ENCODE measurements at regions not wholly inside any gene's neighbourhood (a gene's known extent, or its start where the extent isn't known, plus 50 kb on each side); places are given as distances from the start of the nearest gene placed in this dataset.

GRCh38 chr12:38544330-38545066 is 227.9 kb downstream of the ALG10B start:
- no peaks in the 10 kb centered on the region for H3K27me3 ChIP-seq (ENCODE audit: control insufficient read depth, insufficient read depth, low read length)
- no peak overlapping the region for H3K27ac ChIP-seq (ENCODE audit: low read length)
- H3K4me1 ChIP-seq (ENCODE audit: control insufficient read depth, insufficient read depth, low read length), result no peaks in the 10 kb centered on the region
- H3K36me3 ChIP-seq (ENCODE audit: control insufficient read depth, insufficient read depth, low read length), result no peaks in the 10 kb centered on the region
- WGBS (ENCODE audit: insufficient coverage), result 49% methylated on average over 3 of the region's 5 CpGs
- H3K4me3 ChIP-seq (ENCODE audit: low read length), result no peak overlapping the region
- DNase-seq, result no peak
- H3K9me3 ChIP-seq (replicated peaks; ENCODE audit: control insufficient read depth, low read depth, low read length), result no peaks in the 10 kb centered on the region

- WGBS (ENCODE audit: insufficient coverage), result no CpG with 5 or more reads among the region's 1 CpG
- no peaks in the 10 kb centered on the region for H3K4me1 ChIP-seq (ENCODE audit: control insufficient read depth, insufficient read depth, low read length)
- no peaks in the 10 kb centered on the region for H3K27me3 ChIP-seq (ENCODE audit: control insufficient read depth, insufficient read depth, low read length)
- H3K9me3 ChIP-seq (replicated peaks; ENCODE audit: control insufficient read depth, low read depth, low read length), result no peaks in the 10 kb centered on the region
- no peak for DNase-seq
- H3K27ac ChIP-seq (ENCODE audit: low read length), result no peak overlapping the region
- no peak overlapping the region for H3K4me3 ChIP-seq (ENCODE audit: low read length)
- no peaks in the 10 kb centered on the region for H3K36me3 ChIP-seq (ENCODE audit: control insufficient read depth, insufficient read depth, low read length)
These were observed 231.0 kb downstream of the ALG10B start for GRCh38 chr12:38547586-38547985.

GRCh38 chr12:38555620-38556591 is 239.3 kb downstream of the ALG10B start:
- DNase-seq, result no peak
- Histone ChIP-seq H3K36me3 (ENCODE audit: control insufficient read depth, insufficient read depth, low read length) (no peaks in the 10 kb centered on the region), H3K4me1 (ENCODE audit: control insufficient read depth, insufficient read depth, low read length) (no peaks in the 10 kb centered on the region), H3K4me3 (ENCODE audit: low read length) (no peak overlapping the region), H3K9me3 (replicated peaks; ENCODE audit: control insufficient read depth, low read depth, low read length) (no peaks in the 10 kb centered on the region), H3K27ac (ENCODE audit: low read length) (no peak overlapping the region), H3K27me3 (ENCODE audit: control insufficient read depth, insufficient read depth, low read length) (no peaks in the 10 kb centered on the region)
- WGBS (ENCODE audit: insufficient coverage), result 90% methylated on average over 1 of the region's 5 CpGs

- no peak overlapping the region for H3K4me3 ChIP-seq (ENCODE audit: low read length)
- H3K27ac ChIP-seq (ENCODE audit: low read length), result no peak overlapping the region
- peak; percentile 23 for DNase-seq
- whole genome bisulfite sequencing (ENCODE audit: insufficient coverage), result no CpG with 5 or more reads among the region's 2 CpGs
- no peaks in the 10 kb centered on the region for H3K4me1 ChIP-seq (ENCODE audit: control insufficient read depth, insufficient read depth, low read length)
- H3K36me3 ChIP-seq (ENCODE audit: control insufficient read depth, insufficient read depth, low read length), result no peaks in the 10 kb centered on the region
- H3K9me3 ChIP-seq (replicated peaks; ENCODE audit: control insufficient read depth, low read depth, low read length), result no peaks in the 10 kb centered on the region
- no peaks in the 10 kb centered on the region for H3K27me3 ChIP-seq (ENCODE audit: control insufficient read depth, insufficient read depth, low read length)
These were observed 240.1 kb downstream of the ALG10B start for GRCh38 chr12:38556647-38557046.

GRCh38 chr12:38585086-38585485 is 268.5 kb downstream of the ALG10B start:
- DNase-seq, result no peak
- no peak overlapping the region for H3K4me3 ChIP-seq (ENCODE audit: low read length)
- no CpG with 5 or more reads among the region's 2 CpGs for WGBS (ENCODE audit: insufficient coverage)
- no peaks in the 10 kb centered on the region for H3K9me3 ChIP-seq (replicated peaks; ENCODE audit: control insufficient read depth, low read depth, low read length)
- H3K4me1 ChIP-seq (ENCODE audit: control insufficient read depth, insufficient read depth, low read length), result no peaks in the 10 kb centered on the region
- H3K36me3 ChIP-seq (ENCODE audit: control insufficient read depth, insufficient read depth, low read length), result no peaks in the 10 kb centered on the region
- no peak overlapping the region for H3K27ac ChIP-seq (ENCODE audit: low read length)
- no peaks in the 10 kb centered on the region for H3K27me3 ChIP-seq (ENCODE audit: control insufficient read depth, insufficient read depth, low read length)

- H3K27me3 ChIP-seq (ENCODE audit: control insufficient read depth, insufficient read depth, low read length), result no peaks in the 10 kb centered on the region
- no peaks in the 10 kb centered on the region for H3K36me3 ChIP-seq (ENCODE audit: control insufficient read depth, insufficient read depth, low read length)
- no peaks in the 10 kb centered on the region for H3K4me1 ChIP-seq (ENCODE audit: control insufficient read depth, insufficient read depth, low read length)
- no peak overlapping the region for H3K27ac ChIP-seq (ENCODE audit: low read length)
- no peak overlapping the region for H3K4me3 ChIP-seq (ENCODE audit: low read length)
- no peak for DNase-seq
- H3K9me3 ChIP-seq (replicated peaks; ENCODE audit: control insufficient read depth, low read depth, low read length), result no peaks in the 10 kb centered on the region
These were observed 270.2 kb downstream of the ALG10B start for GRCh38 chr12:38586789-38587188.

- Histone ChIP-seq H3K27ac (ENCODE audit: low read length) (no peak overlapping the region), H3K9me3 (replicated peaks; ENCODE audit: control insufficient read depth, low read depth, low read length) (no peaks in the 10 kb centered on the region), H3K36me3 (ENCODE audit: control insufficient read depth, insufficient read depth, low read length) (no peaks in the 10 kb centered on the region), H3K4me1 (ENCODE audit: control insufficient read depth, insufficient read depth, low read length) (no peaks in the 10 kb centered on the region), H3K4me3 (ENCODE audit: low read length) (no peak overlapping the region), H3K27me3 (ENCODE audit: control insufficient read depth, insufficient read depth, low read length) (no peaks in the 10 kb centered on the region)
- peak; percentile 35 for DNase-seq
- WGBS (ENCODE audit: insufficient coverage), result no CpG with 5 or more reads among the region's 1 CpG
These were observed 271.0 kb downstream of the ALG10B start for GRCh38 chr12:38587594-38587993.

- 60% methylated on average over 1 of the region's 4 CpGs for WGBS (ENCODE audit: insufficient coverage)
- Histone ChIP-seq H3K4me3 (ENCODE audit: low read length) (no peak overlapping the region), H3K27me3 (ENCODE audit: control insufficient read depth, insufficient read depth, low read length) (no peaks in the 10 kb centered on the region), H3K36me3 (ENCODE audit: control insufficient read depth, insufficient read depth, low read length) (no peaks in the 10 kb centered on the region), H3K27ac (ENCODE audit: low read length) (no peak overlapping the region), H3K9me3 (replicated peaks; ENCODE audit: control insufficient read depth, low read depth, low read length) (no peaks in the 10 kb centered on the region), H3K4me1 (ENCODE audit: control insufficient read depth, insufficient read depth, low read length) (no peaks in the 10 kb centered on the region)
- DNase-seq, result no peak
These were observed 272.2 kb downstream of the ALG10B start for GRCh38 chr12:38588624-38589305.

GRCh38 chr12:38589306-38589632 is 272.7 kb downstream of the ALG10B start:
- WGBS (ENCODE audit: insufficient coverage), result no CpG with 5 or more reads among the region's 4 CpGs
- no peak for DNase-seq
- no peaks in the 10 kb centered on the region for H3K27me3 ChIP-seq (ENCODE audit: control insufficient read depth, insufficient read depth, low read length)
- no peak overlapping the region for H3K27ac ChIP-seq (ENCODE audit: low read length)
- H3K36me3 ChIP-seq (ENCODE audit: control insufficient read depth, insufficient read depth, low read length), result no peaks in the 10 kb centered on the region
- no peaks in the 10 kb centered on the region for H3K9me3 ChIP-seq (replicated peaks; ENCODE audit: control insufficient read depth, low read depth, low read length)
- no peak overlapping the region for H3K4me3 ChIP-seq (ENCODE audit: low read length)
- H3K4me1 ChIP-seq (ENCODE audit: control insufficient read depth, insufficient read depth, low read length), result no peaks in the 10 kb centered on the region

- no peak for DNase-seq
- H3K4me3 ChIP-seq (ENCODE audit: low read length), result no peak overlapping the region
- no peaks in the 10 kb centered on the region for H3K27me3 ChIP-seq (ENCODE audit: control insufficient read depth, insufficient read depth, low read length)
- H3K9me3 ChIP-seq (replicated peaks; ENCODE audit: control insufficient read depth, low read depth, low read length), result no peaks in the 10 kb centered on the region
- H3K36me3 ChIP-seq (ENCODE audit: control insufficient read depth, insufficient read depth, low read length), result no peaks in the 10 kb centered on the region
- H3K4me1 ChIP-seq (ENCODE audit: control insufficient read depth, insufficient read depth, low read length), result no peaks in the 10 kb centered on the region
- H3K27ac ChIP-seq (ENCODE audit: low read length), result no peak overlapping the region
These were observed 285.4 kb downstream of the ALG10B start for GRCh38 chr12:38601949-38602348.

All from muscle of leg (tissue), 3 donors.